ENCODE measurements at regions not wholly inside any gene's neighbourhood (a gene's known extent, or its start where the extent isn't known, plus 50 kb on each side); places are given as distances from the start of the nearest gene placed in this dataset.
"Not testable (repeated sequence)": the region's sequence is repeated elsewhere in the genome, so short reads cannot be mapped to it uniquely, and the experiment has no call there.

- no peak for FAIRE-seq
Measured at GRCh38 chr2:138893746-138894145, 113.6 kb upstream of the NXPH2 start.

GRCh38 chr2:138881126-138881525 lies 100.9 kb upstream of the NXPH2 start:
- no peak overlapping the region for H3K4me3 ChIP-seq (ENCODE audit: low read depth, low read length)
- no peaks in the 10 kb centered on the region for H3K27me3 ChIP-seq (ENCODE audit: control insufficient read depth, insufficient read depth, low read length)
- no peak for FAIRE-seq
- no peak for DNase-seq (ENCODE audit: low read depth)
- H3K36me3 ChIP-seq (ENCODE audit: control insufficient read depth, insufficient read depth, low read length): no peaks in the 10 kb centered on the region
- TF ChIP-seq, protein P1, sequence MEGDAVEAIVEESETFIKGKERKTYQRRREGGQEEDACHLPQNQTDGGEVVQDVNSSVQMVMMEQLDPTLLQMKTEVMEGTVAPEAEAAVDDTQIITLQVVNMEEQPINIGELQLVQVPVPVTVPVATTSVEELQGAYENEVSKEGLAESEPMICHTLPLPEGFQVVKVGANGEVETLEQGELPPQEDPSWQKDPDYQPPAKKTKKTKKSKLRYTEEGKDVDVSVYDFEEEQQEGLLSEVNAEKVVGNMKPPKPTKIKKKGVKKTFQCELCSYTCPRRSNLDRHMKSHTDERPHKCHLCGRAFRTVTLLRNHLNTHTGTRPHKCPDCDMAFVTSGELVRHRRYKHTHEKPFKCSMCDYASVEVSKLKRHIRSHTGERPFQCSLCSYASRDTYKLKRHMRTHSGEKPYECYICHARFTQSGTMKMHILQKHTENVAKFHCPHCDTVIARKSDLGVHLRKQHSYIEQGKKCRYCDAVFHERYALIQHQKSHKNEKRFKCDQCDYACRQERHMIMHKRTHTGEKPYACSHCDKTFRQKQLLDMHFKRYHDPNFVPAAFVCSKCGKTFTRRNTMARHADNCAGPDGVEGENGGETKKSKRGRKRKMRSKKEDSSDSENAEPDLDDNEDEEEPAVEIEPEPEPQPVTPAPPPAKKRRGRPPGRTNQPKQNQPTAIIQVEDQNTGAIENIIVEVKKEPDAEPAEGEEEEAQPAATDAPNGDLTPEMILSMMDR (IDR thresholded peaks at IDR 0.05; ENCODE audit: insufficient read depth, low read length, severe bottlenecking): no peak

More at GRCh38 chr2:138893746-138894145, 113.6 kb upstream of the NXPH2 start:
- Histone ChIP-seq H3K27me3 (ENCODE audit: control insufficient read depth, insufficient read depth, low read length) (no peaks in the 10 kb centered on the region), H3K4me3 (ENCODE audit: low read depth, low read length) (no peak overlapping the region), H3K36me3 (ENCODE audit: control insufficient read depth, insufficient read depth, low read length) (no peaks in the 10 kb centered on the region)
- TF ChIP-seq, protein P1 (IDR thresholded peaks at IDR 0.05; ENCODE audit: insufficient read depth, low read length, severe bottlenecking): no peak
- DNase-seq (ENCODE audit: low read depth): no peak

- FAIRE-seq: no peak
- H3K36me3 ChIP-seq (ENCODE audit: control insufficient read depth, insufficient read depth, low read length): no peaks in the 10 kb centered on the region
- TF ChIP-seq, protein P1 (IDR thresholded peaks at IDR 0.05; ENCODE audit: insufficient read depth, low read length, severe bottlenecking): no peak
- DNase-seq (ENCODE audit: low read depth): no peak
- no peak overlapping the region for H3K4me3 ChIP-seq (ENCODE audit: low read depth, low read length)
- no peaks in the 10 kb centered on the region for H3K27me3 ChIP-seq (ENCODE audit: control insufficient read depth, insufficient read depth, low read length)
Measured at GRCh38 chr2:138879931-138880330, 99.7 kb upstream of the NXPH2 start.

DNA sequence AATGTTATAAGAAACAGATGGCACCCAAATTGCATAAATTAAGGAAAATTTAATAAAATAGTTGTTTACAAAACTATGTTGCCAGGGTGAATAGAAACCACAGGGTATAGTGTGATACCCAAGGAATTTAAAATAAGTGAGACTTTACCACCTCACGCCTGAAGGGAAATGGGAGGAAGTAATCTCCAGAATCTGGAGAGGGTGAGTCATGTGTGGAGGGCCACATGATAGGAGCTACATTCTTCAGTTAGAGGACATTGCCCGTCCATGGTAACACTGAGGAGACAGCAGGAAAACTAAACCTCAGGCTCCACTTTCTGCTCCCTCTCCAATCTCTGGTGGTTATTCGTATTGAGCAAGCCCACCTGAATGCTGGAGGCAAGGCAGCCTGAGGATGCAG lies 97.2 kb upstream of the NXPH2 start:
- H3K27me3 ChIP-seq (ENCODE audit: control insufficient read depth, insufficient read depth, low read length): no peaks in the 10 kb centered on the region
- TF ChIP-seq, protein P1 (IDR thresholded peaks at IDR 0.05; ENCODE audit: insufficient read depth, low read length, severe bottlenecking): no peak
- no peaks in the 10 kb centered on the region for H3K36me3 ChIP-seq (ENCODE audit: control insufficient read depth, insufficient read depth, low read length)
- H3K4me3 ChIP-seq (ENCODE audit: low read depth, low read length): no peak overlapping the region
- DNase-seq (ENCODE audit: low read depth): peak; percentile 3
- FAIRE-seq: no peak

GRCh38 chr2:138874251-138874650 lies 94.1 kb upstream of the NXPH2 start:
- H3K36me3 ChIP-seq (ENCODE audit: control insufficient read depth, insufficient read depth, low read length): no peaks in the 10 kb centered on the region
- no peak overlapping the region for H3K4me3 ChIP-seq (ENCODE audit: low read depth, low read length)
- no peak for FAIRE-seq
- no peak for DNase-seq (ENCODE audit: low read depth)
- H3K27me3 ChIP-seq (ENCODE audit: control insufficient read depth, insufficient read depth, low read length): no peaks in the 10 kb centered on the region
- TF ChIP-seq, protein P1 (IDR thresholded peaks at IDR 0.05; ENCODE audit: insufficient read depth, low read length, severe bottlenecking): no peak

- not testable (repeated sequence) for FAIRE-seq; H3K36me3 ChIP-seq (ENCODE audit: control insufficient read depth, insufficient read depth, low read length); DNase-seq (ENCODE audit: low read depth); H3K27me3 ChIP-seq (ENCODE audit: control insufficient read depth, insufficient read depth, low read length); H3K4me3 ChIP-seq (ENCODE audit: low read depth, low read length)
Measured at GRCh38 chr2:138872116-138872515, 91.9 kb upstream of the NXPH2 start.
